MM.1S (cell line): ENCODE measurements at regions not wholly inside any gene's neighbourhood (a gene's known extent, or its start where the extent isn't known, plus 50 kb on each side); places are given as distances from the start of the nearest gene placed in this dataset.

Source experiments
- EZH2 ChIP-seq: fragments of 300-600 bp; sonication (generic); optimal IDR thresholded peaks from 2 replicates; pipeline ENCODE3; 2017; ENCODE audit warnings: low read depth, mild to moderate bottlenecking, antibody characterized with exemption, low read length, mixed read lengths
- EZH2phosphoT487 ChIP-seq: fragments of 300-600 bp; sonication (generic); IDR thresholded peaks from 2 replicates; pipeline ENCODE4 v1.6.1; 2018; ENCODE audit warnings: antibody characterized with exemption, low read length
- TF ChIP-seq, protein P1 (sequence below): fragments of 300-600 bp; sonication (generic); IDR thresholded peaks from 2 replicates; pipeline ENCODE4 v1.5.1; 2016; ENCODE audit warnings: antibody characterized with exemption, low read length, mixed read lengths

DNA sequence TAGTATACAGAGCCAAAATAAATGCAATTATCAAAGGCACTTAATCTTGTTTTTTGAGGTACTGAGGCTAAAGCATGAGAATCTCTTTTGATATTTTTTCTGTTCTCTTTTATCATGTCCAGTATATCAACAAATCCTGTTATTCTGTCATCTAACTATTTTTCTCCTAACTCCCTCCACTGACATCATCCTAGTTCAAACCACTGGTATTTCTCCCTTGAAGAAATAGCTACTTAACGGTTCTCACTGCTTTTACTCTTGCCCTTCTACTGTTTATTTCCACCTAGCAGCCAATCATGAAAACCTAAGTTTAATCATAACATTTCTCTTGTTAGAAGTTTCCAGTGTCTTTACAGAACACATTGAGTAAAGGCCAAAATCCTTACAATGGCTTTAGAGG is 317.6 kb downstream of the GPD2 start:
- no peak for TF ChIP-seq EZH2
- TF ChIP-seq, protein P1, sequence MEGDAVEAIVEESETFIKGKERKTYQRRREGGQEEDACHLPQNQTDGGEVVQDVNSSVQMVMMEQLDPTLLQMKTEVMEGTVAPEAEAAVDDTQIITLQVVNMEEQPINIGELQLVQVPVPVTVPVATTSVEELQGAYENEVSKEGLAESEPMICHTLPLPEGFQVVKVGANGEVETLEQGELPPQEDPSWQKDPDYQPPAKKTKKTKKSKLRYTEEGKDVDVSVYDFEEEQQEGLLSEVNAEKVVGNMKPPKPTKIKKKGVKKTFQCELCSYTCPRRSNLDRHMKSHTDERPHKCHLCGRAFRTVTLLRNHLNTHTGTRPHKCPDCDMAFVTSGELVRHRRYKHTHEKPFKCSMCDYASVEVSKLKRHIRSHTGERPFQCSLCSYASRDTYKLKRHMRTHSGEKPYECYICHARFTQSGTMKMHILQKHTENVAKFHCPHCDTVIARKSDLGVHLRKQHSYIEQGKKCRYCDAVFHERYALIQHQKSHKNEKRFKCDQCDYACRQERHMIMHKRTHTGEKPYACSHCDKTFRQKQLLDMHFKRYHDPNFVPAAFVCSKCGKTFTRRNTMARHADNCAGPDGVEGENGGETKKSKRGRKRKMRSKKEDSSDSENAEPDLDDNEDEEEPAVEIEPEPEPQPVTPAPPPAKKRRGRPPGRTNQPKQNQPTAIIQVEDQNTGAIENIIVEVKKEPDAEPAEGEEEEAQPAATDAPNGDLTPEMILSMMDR: no peak
- no peak for TF ChIP-seq EZH2phosphoT487
